ENCODE measurements at regions not wholly inside any gene's neighbourhood (a gene's known extent, or its start where the extent isn't known, plus 50 kb on each side); places are given as distances from the start of the nearest gene placed in this dataset.

- no peak for DNase-seq
Measured at GRCh38 chr19:23531976-23532375, 136.7 kb upstream of the ZNF91 start.

DNA sequence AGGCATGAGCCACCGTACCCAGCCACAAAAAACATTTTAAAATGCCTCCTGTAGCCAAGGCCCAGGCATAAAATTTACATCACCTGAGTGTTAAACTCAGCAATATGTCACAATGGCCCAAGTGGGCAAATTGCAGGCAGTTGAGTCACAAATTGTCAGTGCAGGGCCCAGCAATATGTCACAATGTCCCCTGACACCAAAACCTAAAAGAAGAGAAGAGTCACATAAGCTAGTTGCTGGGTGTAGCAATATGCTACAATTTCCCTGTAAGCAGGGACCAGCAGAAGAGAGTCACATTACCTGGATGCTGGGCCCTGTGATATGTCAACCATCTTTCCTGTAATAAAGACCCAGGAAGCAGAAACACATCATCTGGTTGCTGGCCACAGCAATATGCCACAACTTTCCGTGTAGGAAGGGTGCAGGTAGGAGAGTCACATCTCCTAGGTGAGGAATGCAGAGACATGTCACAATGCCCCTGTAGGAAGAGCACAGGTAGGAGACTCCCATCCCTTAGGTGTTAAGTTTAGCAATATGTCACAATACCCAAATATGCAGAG, 136.0 kb upstream of the ZNF91 start:
- no peak for DNase-seq

DNA sequence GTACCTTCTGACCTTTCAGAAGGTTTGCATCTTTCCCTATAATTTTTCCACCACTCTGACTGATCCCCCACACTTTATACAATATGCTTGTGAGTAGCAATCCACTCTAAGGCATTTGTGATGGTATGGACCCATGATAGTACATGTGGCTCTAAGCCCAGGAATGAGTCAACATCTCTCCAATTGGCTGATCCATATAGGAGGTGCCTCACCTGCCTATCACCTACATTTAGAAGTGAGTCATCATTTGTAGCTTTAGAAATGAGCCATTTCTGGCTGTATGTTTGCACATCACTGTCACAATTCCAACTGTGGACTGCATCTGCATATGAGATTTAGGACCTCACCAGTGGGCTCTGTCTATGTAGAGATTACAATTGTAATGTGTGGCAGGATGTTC, 133.1 kb upstream of the ZNF91 start:
- DNase-seq = no peak

- DNase-seq = no peak
Measured at GRCh38 chr19:23527797-23528196, 132.5 kb upstream of the ZNF91 start.

GRCh38 chr19:23526302-23526701, 131.0 kb upstream of the ZNF91 start:
- no peak for DNase-seq

- DNase-seq = no peak
Measured at GRCh38 chr19:23525276-23525852, 130.1 kb upstream of the ZNF91 start.

- no peak for DNase-seq
Measured at GRCh38 chr19:23523863-23524262, 128.6 kb upstream of the ZNF91 start.

DNA sequence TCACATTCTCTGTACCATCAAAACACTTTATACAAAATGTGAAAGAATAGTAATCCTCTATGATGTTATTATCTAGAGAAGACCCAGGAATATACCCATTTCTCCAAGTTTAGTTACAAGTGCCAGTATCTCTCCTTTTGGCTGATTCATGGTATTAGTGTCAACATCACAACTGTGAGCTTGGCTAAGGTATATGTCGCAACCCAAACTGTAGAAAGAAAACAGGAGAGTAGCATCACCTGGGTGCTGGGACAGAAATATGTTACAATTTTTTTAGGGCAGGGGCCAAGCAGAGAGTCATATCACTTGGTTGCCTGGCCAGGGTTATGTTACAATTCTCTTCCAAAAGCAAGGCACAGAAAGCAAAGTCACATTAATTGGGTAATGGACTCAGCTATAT, 127.2 kb upstream of the ZNF91 start:
- no peak for DNase-seq

- DNase-seq = no peak
Measured at GRCh38 chr19:23521471-23521870, 126.2 kb upstream of the ZNF91 start.

- no peak for DNase-seq
Measured at GRCh38 chr19:23520441-23520840, 125.2 kb upstream of the ZNF91 start.

- DNase-seq = no peak
Measured at GRCh38 chr19:23519031-23519430, 123.8 kb upstream of the ZNF91 start.

GRCh38 chr19:23516266-23516665, 121.0 kb upstream of the ZNF91 start:
- no peak for DNase-seq

GRCh38 chr19:23515551-23515950, 120.3 kb upstream of the ZNF91 start:
- no peak for DNase-seq

DNA sequence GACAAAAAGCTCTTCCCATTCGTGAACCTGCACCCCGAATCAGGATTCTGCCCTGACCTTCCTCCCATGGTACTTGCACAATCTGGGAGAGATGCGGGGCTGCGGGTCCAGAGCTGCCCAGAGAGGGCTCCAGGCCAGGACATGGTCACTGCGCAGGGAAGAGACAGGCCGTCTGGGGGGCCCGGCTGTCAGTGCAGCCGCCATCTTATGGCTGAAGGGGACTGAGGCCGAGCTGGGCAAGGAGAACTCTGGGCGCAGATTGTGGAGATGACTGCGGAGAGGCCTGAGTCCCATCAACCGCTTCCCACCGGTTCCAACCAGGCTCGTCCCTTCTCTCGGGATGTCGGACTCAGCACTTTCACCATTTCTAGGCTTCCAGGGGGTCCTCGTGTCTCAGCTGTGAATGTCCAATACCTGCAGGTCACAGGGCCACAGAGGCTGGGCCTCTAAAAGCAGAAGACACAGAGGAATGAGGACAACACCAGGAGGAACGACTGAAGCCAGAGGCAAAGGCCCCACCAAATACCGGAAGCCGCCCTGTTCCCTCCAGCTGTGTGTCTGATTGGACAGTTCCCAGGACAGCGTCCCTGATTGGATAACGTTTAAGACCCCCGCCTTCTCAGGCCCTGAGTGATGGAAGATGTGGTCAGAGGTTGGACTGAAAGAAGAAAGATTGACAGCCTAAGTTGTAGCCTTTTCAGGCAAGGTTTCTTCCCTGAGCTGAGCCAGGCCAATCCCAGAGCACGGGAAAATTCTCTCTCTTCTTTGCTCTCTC, 117.1 kb upstream of the ZNF91 start:
- DNase-seq = no peak

DNA sequence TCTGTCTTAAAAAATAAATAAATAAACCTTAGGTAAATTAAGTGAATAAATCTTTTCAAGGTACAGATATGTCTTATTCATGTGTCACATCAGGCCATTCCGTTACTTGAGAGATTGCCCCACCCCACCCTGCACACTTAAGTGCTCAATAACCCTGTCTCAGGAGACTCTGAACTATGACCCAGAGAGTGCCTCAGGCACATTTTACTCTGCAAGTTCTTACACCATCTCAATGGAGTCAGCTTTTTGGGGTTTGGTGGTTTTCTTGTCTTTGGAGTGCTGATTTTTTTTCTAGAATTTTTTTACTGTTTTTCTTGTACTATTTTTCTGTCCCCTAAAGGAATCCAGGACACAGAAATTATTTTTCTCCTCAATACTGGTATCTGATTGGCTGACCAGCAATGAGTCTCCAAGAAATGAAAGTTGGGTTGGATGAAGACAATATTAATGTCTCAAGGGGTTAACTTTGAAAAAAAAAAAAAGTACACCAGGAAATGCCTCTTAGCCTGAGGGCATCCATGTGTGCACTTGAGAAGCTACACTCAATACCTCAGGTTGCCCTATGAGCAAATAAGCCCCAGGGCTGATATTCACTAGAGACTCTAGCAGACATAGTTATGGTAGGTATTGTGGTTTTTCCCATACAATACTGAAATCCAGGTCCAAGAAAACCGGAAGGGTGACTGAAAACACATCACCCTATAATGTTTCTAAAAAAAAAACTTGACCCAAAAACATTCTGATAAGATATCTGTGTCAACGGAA, 114.6 kb upstream of the ZNF91 start:
- no peak for DNase-seq

DNA sequence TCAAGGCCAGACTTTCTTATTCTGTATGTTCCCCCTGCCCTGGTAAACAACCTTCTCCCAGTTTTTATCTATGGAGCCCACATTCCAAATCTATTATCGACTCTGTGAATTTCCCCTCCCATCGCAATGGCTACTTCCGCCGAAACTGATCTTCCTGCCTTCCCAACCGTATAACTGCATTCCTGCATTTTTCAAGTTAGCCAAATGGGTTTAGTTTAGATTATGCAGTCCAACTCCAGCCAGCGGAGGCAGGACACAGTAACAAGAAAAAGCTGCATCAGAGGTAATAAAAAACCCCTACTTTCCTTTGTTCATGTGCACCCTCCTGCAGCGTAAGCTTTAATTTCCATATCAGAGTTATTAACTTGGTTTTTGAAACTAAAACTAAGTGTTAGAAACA, 112.2 kb upstream of the ZNF91 start:
- DNase-seq = no peak

DNA sequence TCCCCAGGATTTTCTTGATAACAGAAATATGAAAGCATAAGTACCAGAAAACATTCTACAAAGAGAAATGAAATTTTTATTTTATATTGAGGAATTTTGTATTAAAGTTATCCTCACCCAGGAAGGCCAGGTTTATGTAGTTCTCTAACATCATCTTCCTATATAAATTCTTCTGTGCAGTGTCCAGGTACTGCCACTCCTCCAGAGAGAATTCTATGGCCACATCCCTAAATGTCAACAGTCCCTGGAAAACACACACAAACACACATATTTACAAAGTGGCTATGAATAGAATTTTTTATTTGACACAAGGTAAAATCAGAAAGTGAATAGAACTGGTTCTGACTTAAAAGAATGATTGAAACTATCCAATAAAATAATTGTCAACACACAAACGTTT, 110.5 kb upstream of the ZNF91 start:
- no peak for DNase-seq

DNA sequence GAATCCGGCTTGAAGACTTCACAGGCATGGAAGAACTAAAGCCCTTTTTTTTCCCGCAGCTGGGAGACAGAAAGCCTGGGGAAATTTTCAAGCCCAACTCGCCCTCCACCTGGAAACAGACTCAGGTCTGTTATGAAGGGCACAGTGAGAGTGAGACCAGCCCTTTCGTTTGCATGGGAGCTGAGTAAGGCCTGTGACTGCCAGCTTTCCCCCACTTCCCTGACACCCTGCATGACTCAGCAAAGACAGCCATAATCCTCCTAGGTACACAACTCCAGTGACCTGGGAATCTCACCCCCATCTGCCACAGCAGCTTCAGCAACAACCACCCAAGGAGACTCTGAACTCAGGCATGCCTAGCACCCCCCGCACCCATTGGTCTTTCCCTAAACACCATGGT, 87.6 kb upstream of the ZNF91 start:
- no peak for DNase-seq

- DNase-seq = no peak
Measured at GRCh38 chr19:23481043-23481442, 85.8 kb upstream of the ZNF91 start.

GRCh38 chr19:23475477-23475876, 80.2 kb upstream of the ZNF91 start:
- no peak for DNase-seq

DNA sequence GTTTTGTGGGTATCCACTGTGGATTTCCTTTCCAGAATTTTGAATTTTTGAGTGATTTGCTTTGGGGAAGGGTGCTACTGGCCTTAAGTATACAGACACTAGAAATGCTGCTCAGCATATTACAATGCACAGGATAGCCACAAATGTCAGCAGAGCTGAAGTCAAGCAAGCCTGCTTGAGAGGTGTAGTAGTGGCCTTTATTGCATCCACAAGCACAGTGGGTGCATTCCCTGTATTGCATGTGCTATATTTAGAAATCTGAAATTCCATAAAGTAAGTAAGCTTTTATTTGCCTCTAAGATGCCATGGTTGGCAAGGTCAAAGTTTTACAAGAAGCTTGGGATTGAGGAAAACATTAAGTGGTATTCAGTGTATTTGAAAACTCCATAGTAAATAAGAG, 79.5 kb upstream of the ZNF91 start:
- no peak for DNase-seq

- DNase-seq = no peak
Measured at GRCh38 chr19:23474172-23474571, 78.9 kb upstream of the ZNF91 start.

GRCh38 chr19:23470873-23471545, 75.7 kb upstream of the ZNF91 start:
- peak; percentile 59 for DNase-seq

All from retina (tissue), 1 donor.